ENCODE measurements at regions not wholly inside any gene's neighbourhood (a gene's known extent, or its start where the extent isn't known, plus 50 kb on each side); places are given as distances from the start of the nearest gene placed in this dataset.

DNA sequence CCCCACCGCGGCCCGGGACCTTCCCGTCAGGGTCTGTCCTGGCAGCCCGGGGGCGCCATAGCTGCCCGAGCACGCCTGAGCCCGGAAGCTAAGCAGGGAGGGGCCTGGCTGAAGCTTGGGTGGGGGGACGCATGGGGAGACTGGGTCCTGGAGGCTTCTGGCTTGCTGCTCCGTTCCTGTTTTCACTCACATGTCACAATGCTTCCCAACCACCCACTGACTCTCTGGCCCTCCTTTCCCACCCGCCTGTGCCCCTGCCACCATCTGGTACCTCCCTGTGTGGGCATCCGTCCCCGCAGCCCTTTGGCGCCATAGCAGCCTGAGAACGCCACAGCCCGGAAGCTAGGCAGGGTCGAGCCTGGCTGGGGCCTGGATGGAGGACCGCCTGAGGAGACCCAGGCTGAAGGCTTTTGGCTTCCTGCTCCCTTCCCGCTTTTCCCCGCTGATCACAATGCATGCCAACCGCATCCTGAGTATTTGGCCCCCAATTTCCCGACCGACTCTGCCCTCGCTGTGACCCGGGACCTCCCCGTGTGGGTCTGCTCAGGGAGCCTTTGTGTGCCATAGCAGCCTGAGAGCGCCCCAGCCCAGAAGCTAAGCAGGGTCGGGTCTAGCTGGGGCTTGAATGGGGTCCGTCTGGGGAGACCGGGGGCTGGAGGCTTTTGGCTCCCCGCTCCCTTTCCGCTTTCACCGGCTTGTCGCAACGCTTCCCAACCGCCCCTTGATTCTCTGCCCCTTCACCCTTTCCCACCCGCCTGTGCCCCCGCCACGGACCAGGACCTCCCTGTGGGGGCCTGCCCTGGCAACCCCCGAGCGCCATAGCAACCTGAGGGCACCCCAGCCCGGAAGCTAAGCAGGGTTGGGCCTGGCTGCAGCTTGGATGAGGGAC is 2290.1 kb downstream of the TP53TG3F start:
- H3K79me2 ChIP-seq (ENCODE audit: insufficient read depth, low read length) = no peaks in the 10 kb centered on the region
- H3K9ac ChIP-seq (ENCODE audit: low read length) = no peak overlapping the region
- H3K4me1 ChIP-seq (ENCODE audit: insufficient read depth, low read length, severe bottlenecking) = no peaks in the 10 kb centered on the region
- no peak overlapping the region for H3K4me3 ChIP-seq (ENCODE audit: low read depth, low read length, poor library complexity, severe bottlenecking)
- no peaks in the 10 kb centered on the region for H4K20me1 ChIP-seq (ENCODE audit: insufficient read depth, low read length)
- H3K27ac ChIP-seq (ENCODE audit: low read depth, low read length, poor library complexity, severe bottlenecking) = no peak overlapping the region
- H3K9me2 ChIP-seq (ENCODE audit: low read depth, low read length) = no peaks in the 10 kb centered on the region
- no peak overlapping the region for H2AFZ ChIP-seq (ENCODE audit: low read length)
- no peak for TF ChIP-seq EZH2 (IDR thresholded peaks at IDR 0.05; ENCODE audit: borderline replicate concordance, low read length)
- TF ChIP-seq, protein P1, sequence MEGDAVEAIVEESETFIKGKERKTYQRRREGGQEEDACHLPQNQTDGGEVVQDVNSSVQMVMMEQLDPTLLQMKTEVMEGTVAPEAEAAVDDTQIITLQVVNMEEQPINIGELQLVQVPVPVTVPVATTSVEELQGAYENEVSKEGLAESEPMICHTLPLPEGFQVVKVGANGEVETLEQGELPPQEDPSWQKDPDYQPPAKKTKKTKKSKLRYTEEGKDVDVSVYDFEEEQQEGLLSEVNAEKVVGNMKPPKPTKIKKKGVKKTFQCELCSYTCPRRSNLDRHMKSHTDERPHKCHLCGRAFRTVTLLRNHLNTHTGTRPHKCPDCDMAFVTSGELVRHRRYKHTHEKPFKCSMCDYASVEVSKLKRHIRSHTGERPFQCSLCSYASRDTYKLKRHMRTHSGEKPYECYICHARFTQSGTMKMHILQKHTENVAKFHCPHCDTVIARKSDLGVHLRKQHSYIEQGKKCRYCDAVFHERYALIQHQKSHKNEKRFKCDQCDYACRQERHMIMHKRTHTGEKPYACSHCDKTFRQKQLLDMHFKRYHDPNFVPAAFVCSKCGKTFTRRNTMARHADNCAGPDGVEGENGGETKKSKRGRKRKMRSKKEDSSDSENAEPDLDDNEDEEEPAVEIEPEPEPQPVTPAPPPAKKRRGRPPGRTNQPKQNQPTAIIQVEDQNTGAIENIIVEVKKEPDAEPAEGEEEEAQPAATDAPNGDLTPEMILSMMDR (IDR thresholded peaks at IDR 0.05; ENCODE audit: low read length) = no peak
- H3K27me3 ChIP-seq (ENCODE audit: insufficient read depth, low read length) = no peaks in the 10 kb centered on the region
- H3K4me2 ChIP-seq (ENCODE audit: low read length) = no peak overlapping the region
- no peaks in the 10 kb centered on the region for H3K9me3 ChIP-seq (ENCODE audit: low read length)
- H3F3A ChIP-seq (ENCODE audit: insufficient read depth, low read length) = no peaks in the 10 kb centered on the region
- H3K36me3 ChIP-seq (ENCODE audit: insufficient read depth, low read length) = no peaks in the 10 kb centered on the region

DNA sequence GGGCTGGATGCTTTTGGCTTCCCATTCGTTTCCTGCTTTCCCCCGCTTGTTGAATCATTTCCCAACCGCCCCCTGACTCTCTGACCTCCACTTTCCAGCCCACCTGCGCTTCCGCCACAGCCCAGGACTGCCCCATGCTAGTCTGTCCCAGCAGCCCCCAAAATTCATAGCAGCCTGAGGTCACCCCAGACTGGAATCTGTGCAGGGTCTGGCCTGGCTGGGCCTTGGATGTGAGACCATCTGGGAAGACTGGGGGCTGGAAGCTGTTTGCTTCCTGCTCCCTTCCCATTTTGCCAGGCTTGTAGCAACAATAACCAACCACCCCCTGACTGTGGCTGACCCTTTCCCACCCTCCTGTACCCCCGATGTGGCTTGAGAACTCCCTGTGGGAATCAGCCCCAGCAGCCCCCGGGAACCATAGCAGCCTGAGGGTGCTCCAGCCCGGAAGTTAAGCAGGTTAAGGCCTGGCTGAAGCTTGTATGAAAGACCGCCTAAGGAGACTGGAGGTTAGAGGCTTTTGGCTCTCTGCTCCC is 2290.8 kb downstream of the TP53TG3F start:
- Histone ChIP-seq H3K9ac (ENCODE audit: low read length) (no peak overlapping the region), H3K9me2 (ENCODE audit: low read depth, low read length) (no peaks in the 10 kb centered on the region), H2AFZ (ENCODE audit: low read length) (no peak overlapping the region), H3K36me3 (ENCODE audit: insufficient read depth, low read length) (no peaks in the 10 kb centered on the region), H3K4me1 (ENCODE audit: insufficient read depth, low read length, severe bottlenecking) (no peaks in the 10 kb centered on the region), H4K20me1 (ENCODE audit: insufficient read depth, low read length) (no peaks in the 10 kb centered on the region), H3K9me3 (ENCODE audit: low read length) (no peaks in the 10 kb centered on the region), H3F3A (ENCODE audit: insufficient read depth, low read length) (no peaks in the 10 kb centered on the region), H3K4me2 (ENCODE audit: low read length) (no peak overlapping the region), H3K4me3 (ENCODE audit: low read depth, low read length, poor library complexity, severe bottlenecking) (no peak overlapping the region), H3K27ac (ENCODE audit: low read depth, low read length, poor library complexity, severe bottlenecking) (no peak overlapping the region), H3K79me2 (ENCODE audit: insufficient read depth, low read length) (no peaks in the 10 kb centered on the region), H3K27me3 (ENCODE audit: insufficient read depth, low read length) (no peaks in the 10 kb centered on the region)
- TF ChIP-seq, protein P1 (IDR thresholded peaks at IDR 0.05; ENCODE audit: low read length) = no peak
- no peak for TF ChIP-seq EZH2 (IDR thresholded peaks at IDR 0.05; ENCODE audit: borderline replicate concordance, low read length)

- TF ChIP-seq, protein P1 (IDR thresholded peaks at IDR 0.05; ENCODE audit: low read length) = no peak
- no peak for TF ChIP-seq EZH2 (IDR thresholded peaks at IDR 0.05; ENCODE audit: borderline replicate concordance, low read length)
- Histone ChIP-seq H3K4me3 (ENCODE audit: low read depth, low read length, poor library complexity, severe bottlenecking) (no peak overlapping the region), H2AFZ (ENCODE audit: low read length) (no peak overlapping the region), H3K9me3 (ENCODE audit: low read length) (no peaks in the 10 kb centered on the region), H4K20me1 (ENCODE audit: insufficient read depth, low read length) (no peaks in the 10 kb centered on the region), H3K4me1 (ENCODE audit: insufficient read depth, low read length, severe bottlenecking) (no peaks in the 10 kb centered on the region), H3K27me3 (ENCODE audit: insufficient read depth, low read length) (no peaks in the 10 kb centered on the region), H3K79me2 (ENCODE audit: insufficient read depth, low read length) (no peaks in the 10 kb centered on the region), H3K36me3 (ENCODE audit: insufficient read depth, low read length) (no peaks in the 10 kb centered on the region), H3K9me2 (ENCODE audit: low read depth, low read length) (no peaks in the 10 kb centered on the region), H3K4me2 (ENCODE audit: low read length) (no peak overlapping the region), H3K27ac (ENCODE audit: low read depth, low read length, poor library complexity, severe bottlenecking) (no peak overlapping the region), H3K9ac (ENCODE audit: low read length) (no peak overlapping the region), H3F3A (ENCODE audit: insufficient read depth, low read length) (no peaks in the 10 kb centered on the region)
Measured at GRCh38 chr16:35750701-35751104, 2291.3 kb downstream of the TP53TG3F start.

Measured in OCI-LY1 (cell line).